Keratinocyte (primary cell): ENCODE measurements at regions not wholly inside any gene's neighbourhood (a gene's known extent, or its start where the extent isn't known, plus 50 kb on each side); places are given as distances from the start of the nearest gene placed in this dataset.
A peak's percentile ranks its signal among the peaks of the same experiment; 100 is the strongest.

Experiments
- DNase-seq: peaks from one replicate; pipeline ENCODE4 v3.0.0-alpha.2; 2011; ENCODE audit warnings: low read depth, missing footprints, low spot score
- FAIRE-seq: peaks from 2 replicates; lab custom pipeline; 2011; peaks lifted over from hg19 to GRCh38; lab: Jason Lieb, UNC
- H2AFZ ChIP-seq: 2 replicates; pipeline ENCODE4 v1.6.0; 2012; ENCODE audit warnings: low read length, control low read depth, inconsistent platforms; ENCODE audit not compliant: control insufficient read depth
- H3K27ac ChIP-seq: 2 replicates; pipeline ENCODE4 v1.5.1; 2011; ENCODE audit warnings: low read length; ENCODE audit not compliant: control insufficient read depth, insufficient read depth
- H3K27me3 ChIP-seq: 3 replicates; pipeline ENCODE4 v1.6.0; 2011; ENCODE audit warnings: low read length; ENCODE audit not compliant: control insufficient read depth, insufficient read depth; ENCODE audit errors: extremely low read depth
- H3K36me3 ChIP-seq, 2 experiments: 2 replicates in 1 of 2; 3 replicates in 1 of 2; pipeline ENCODE4 v1.5.1; 2011; ENCODE audit warnings: low read length in 2 of 2, mild to moderate bottlenecking in 1 of 2; ENCODE audit not compliant: control insufficient read depth in 2 of 2, insufficient read depth in 2 of 2; ENCODE audit errors: extremely low read depth in 1 of 2
- H3K4me1 ChIP-seq: 3 replicates; pipeline ENCODE4 v1.5.1; 2011; ENCODE audit warnings: low read length; ENCODE audit not compliant: control insufficient read depth, insufficient read depth; ENCODE audit errors: extremely low read depth
- H3K4me2 ChIP-seq: 3 replicates; pipeline ENCODE4 v1.6.0; 2011; ENCODE audit warnings: low read depth, low read length; ENCODE audit not compliant: control insufficient read depth, insufficient read depth; ENCODE audit errors: extremely low read depth
- H3K4me3 ChIP-seq, 3 experiments: fragments of 200-600 bp in 1 of 3; sonication (generic) in 1 of 3; 2 replicates in 2 of 3; 3 replicates in 1 of 3; pipeline ENCODE4 v1.5.1; 2011 to 2016; ENCODE audit warnings: low read length in 3 of 3, mild to moderate bottlenecking in 3 of 3, control low read depth in 2 of 3, inconsistent platforms in 1 of 3, low read depth in 1 of 3, mixed read lengths in 1 of 3, mixed run types in 1 of 3, moderate library complexity in 1 of 3; ENCODE audit not compliant: control insufficient read depth in 2 of 3, insufficient read depth in 2 of 3; ENCODE audit errors: extremely low read depth in 1 of 3
- H3K79me2 ChIP-seq: 2 replicates; pipeline ENCODE4 v1.6.0; 2012; ENCODE audit warnings: low read length; ENCODE audit not compliant: control insufficient read depth, insufficient read depth
- H3K9ac ChIP-seq: 3 replicates; pipeline ENCODE4 v1.6.0; 2011; ENCODE audit warnings: low read length; ENCODE audit not compliant: control insufficient read depth, insufficient read depth; ENCODE audit errors: extremely low read depth
- H3K9me1 ChIP-seq: 3 replicates; pipeline ENCODE4 v1.6.0; 2011; ENCODE audit warnings: low read length; ENCODE audit not compliant: control insufficient read depth, insufficient read depth; ENCODE audit errors: extremely low read depth
- H3K9me3 ChIP-seq: 2 replicates; pipeline ENCODE4 v1.5.1; 2012; ENCODE audit warnings: low read depth, low read length; ENCODE audit not compliant: control insufficient read depth
- H4K20me1 ChIP-seq: 3 replicates; pipeline ENCODE4 v1.6.0; 2011; ENCODE audit warnings: low read length; ENCODE audit not compliant: control insufficient read depth, insufficient read depth; ENCODE audit errors: extremely low read depth
- EZH2 ChIP-seq: IDR thresholded peaks from one replicate; pipeline ENCODE4 v1.6.1; 2012; ENCODE audit warnings: inconsistent platforms, mild to moderate bottlenecking, low read length, moderate library complexity
- dilution Hi-C: fragments of 300-500 bp; cut with MboI; formaldehyde crosslinking; loops from one replicate; pipeline ENCODE4 v1.7.0; 2020; ENCODE audit warnings: low sequenced_read_pairs; ENCODE audit not compliant: extremely low pct_ligation_motif_present
- TF ChIP-seq, protein P1 (sequence below), 3 experiments: IDR thresholded peaks in 1 of 3; conservative IDR thresholded peaks in 1 of 3; optimal IDR thresholded peaks in 1 of 3; 2 replicates in 2 of 3; 3 replicates in 1 of 3; pipeline versions ENCODE3 to v1.5.1; 2011; ENCODE audit warnings: low read length in 3 of 3, mild to moderate bottlenecking in 3 of 3, moderate library complexity in 2 of 3, control low read depth in 1 of 3, inconsistent platforms in 1 of 3; ENCODE audit not compliant: insufficient read depth in 2 of 3; ENCODE audit errors: extremely low read depth in 1 of 3

GRCh38 chr5:96087939-96088338, 126.3 kb upstream of the ELL2 start:
- Histone ChIP-seq H2AFZ (no peak overlapping the region), H3K79me2 (no peaks in the 10 kb centered on the region), H3K4me2 (no peak overlapping the region), H3K9me1 (no peaks in the 10 kb centered on the region), H3K9ac (no peak overlapping the region), H3K27me3 (no peaks in the 10 kb centered on the region), H3K9me3 (no peaks in the 10 kb centered on the region), H3K4me3 (no peak overlapping the region), H3K36me3 (no peaks in the 10 kb centered on the region), H3K4me1 (peaks cover 12% of the 10 kb centered on the region), H3K27ac (no peak overlapping the region), H4K20me1 (no peaks in the 10 kb centered on the region)
- dilution Hi-C loops = no loop called here
- DNase-seq = no peak
- no peak for FAIRE-seq
- TF ChIP-seq, protein P1, sequence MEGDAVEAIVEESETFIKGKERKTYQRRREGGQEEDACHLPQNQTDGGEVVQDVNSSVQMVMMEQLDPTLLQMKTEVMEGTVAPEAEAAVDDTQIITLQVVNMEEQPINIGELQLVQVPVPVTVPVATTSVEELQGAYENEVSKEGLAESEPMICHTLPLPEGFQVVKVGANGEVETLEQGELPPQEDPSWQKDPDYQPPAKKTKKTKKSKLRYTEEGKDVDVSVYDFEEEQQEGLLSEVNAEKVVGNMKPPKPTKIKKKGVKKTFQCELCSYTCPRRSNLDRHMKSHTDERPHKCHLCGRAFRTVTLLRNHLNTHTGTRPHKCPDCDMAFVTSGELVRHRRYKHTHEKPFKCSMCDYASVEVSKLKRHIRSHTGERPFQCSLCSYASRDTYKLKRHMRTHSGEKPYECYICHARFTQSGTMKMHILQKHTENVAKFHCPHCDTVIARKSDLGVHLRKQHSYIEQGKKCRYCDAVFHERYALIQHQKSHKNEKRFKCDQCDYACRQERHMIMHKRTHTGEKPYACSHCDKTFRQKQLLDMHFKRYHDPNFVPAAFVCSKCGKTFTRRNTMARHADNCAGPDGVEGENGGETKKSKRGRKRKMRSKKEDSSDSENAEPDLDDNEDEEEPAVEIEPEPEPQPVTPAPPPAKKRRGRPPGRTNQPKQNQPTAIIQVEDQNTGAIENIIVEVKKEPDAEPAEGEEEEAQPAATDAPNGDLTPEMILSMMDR (optimal IDR thresholded peaks at IDR 0.05 in 1 of 3, IDR thresholded peaks at IDR 0.05 in 1 of 3, conservative IDR thresholded peaks at IDR 0.05 in 1 of 3; ENCODE audit: extremely low read depth in 1 of 3, insufficient read depth in 2 of 3, low read length in 3 of 3) = no peak
- no peak for TF ChIP-seq EZH2

DNA sequence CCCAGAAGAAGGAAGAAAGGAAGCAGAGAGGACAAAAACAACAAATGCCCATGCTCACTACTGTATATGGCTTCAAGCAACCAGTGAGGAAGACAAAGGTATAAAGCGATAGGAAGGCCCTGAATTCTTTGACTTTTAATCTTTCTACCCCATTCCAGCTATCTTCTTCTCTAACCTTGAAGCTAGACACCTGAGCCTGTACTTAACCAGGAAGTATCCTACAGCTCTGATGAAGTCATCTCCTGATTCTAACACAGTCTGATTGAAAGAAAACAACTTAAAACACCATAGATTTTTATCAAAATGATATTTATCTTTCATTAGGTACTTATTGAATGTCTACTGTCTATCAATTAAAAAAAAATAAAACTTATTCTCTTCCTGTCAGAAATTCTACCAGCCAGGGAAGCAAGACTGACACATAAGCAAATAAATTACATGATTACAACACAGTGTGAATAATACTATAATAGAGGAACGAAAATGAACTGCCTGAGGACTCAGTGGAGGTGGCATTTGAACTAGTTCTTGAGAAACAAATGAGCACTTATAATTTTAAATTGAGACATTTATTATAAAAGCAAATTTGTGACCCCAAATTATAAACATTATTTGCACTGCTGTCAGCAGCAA, 123.3 kb upstream of the ELL2 start:
- H3K9me3 ChIP-seq = no peaks in the 10 kb centered on the region
- H3K9ac ChIP-seq = no peak overlapping the region
- dilution Hi-C loops = no loop called here
- FAIRE-seq (no peak), DNase-seq (no peak)
- no peak overlapping the region for H3K4me3 ChIP-seq
- H3K79me2 ChIP-seq = no peaks in the 10 kb centered on the region
- no peaks in the 10 kb centered on the region for H3K9me1 ChIP-seq
- H3K4me1 ChIP-seq = peaks cover 26% of the 10 kb centered on the region
- H2AFZ ChIP-seq = no peak overlapping the region
- H3K4me2 ChIP-seq = no peak overlapping the region
- no peaks in the 10 kb centered on the region for H3K27me3 ChIP-seq
- no peaks in the 10 kb centered on the region for H3K36me3 ChIP-seq
- H3K27ac ChIP-seq = peak overlapping the region; percentile 4
- H4K20me1 ChIP-seq = no peaks in the 10 kb centered on the region
- TF ChIP-seq, protein P1 (optimal IDR thresholded peaks at IDR 0.05 in 1 of 3, IDR thresholded peaks at IDR 0.05 in 1 of 3, conservative IDR thresholded peaks at IDR 0.05 in 1 of 3; ENCODE audit: extremely low read depth in 1 of 3, insufficient read depth in 2 of 3, low read length in 3 of 3) = no peak
- TF ChIP-seq EZH2 = no peak
